ENCODE measurements at regions not wholly inside any gene's neighbourhood (a gene's known extent, or its start where the extent isn't known, plus 50 kb on each side); places are given as distances from the start of the nearest gene placed in this dataset.

- no peak for TF ChIP-seq CTCF (IDR thresholded peaks at IDR 0.05; ENCODE audit: low read depth, low read length, missing control alignments)
- no peak overlapping the region for H3K4me3 ChIP-seq (replicated peaks; ENCODE audit: low read depth, low read length)
- no peak for DNase-seq (ENCODE audit: extremely low read depth, low read depth)
These were observed 621.6 kb downstream of the BNC2 start for GRCh38 chr9:16248822-16249221.

DNA sequence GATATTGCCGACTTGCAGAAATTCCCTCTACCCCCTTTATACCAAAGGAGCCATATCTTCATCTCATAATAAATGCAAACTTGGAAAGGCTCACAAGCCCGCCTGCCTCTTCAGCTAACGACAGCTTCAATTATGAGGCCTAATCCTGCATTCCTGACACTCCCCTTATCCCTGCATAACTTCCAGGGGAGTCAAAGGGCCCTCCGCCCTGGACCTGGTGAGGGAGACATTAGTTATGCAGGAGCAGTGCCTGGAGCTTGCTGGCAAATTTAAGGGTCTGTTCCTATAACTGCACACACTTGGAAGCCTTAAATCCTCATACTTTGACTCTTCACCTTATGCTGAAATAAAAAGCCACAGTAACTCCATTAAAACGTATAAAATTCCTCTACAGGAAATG lies 617.9 kb downstream of the BNC2 start:
- TF ChIP-seq CTCF (IDR thresholded peaks at IDR 0.05; ENCODE audit: low read depth, low read length, missing control alignments), result no peak
- no peak overlapping the region for H3K4me3 ChIP-seq (replicated peaks; ENCODE audit: low read depth, low read length)
- peak; percentile 65 for DNase-seq (ENCODE audit: extremely low read depth, low read depth)

GRCh38 chr9:16254674-16255073 lies 615.8 kb downstream of the BNC2 start:
- no peak overlapping the region for H3K4me3 ChIP-seq (replicated peaks; ENCODE audit: low read depth, low read length)
- DNase-seq (ENCODE audit: extremely low read depth, low read depth), result no peak
- no peak for TF ChIP-seq CTCF (IDR thresholded peaks at IDR 0.05; ENCODE audit: low read depth, low read length, missing control alignments)

- no peak for DNase-seq (ENCODE audit: extremely low read depth, low read depth)
- H3K4me3 ChIP-seq (replicated peaks; ENCODE audit: low read depth, low read length), result no peak overlapping the region
- TF ChIP-seq CTCF (IDR thresholded peaks at IDR 0.05; ENCODE audit: low read depth, low read length, missing control alignments), result no peak
These were observed 615.3 kb downstream of the BNC2 start for GRCh38 chr9:16255217-16255616.

DNA sequence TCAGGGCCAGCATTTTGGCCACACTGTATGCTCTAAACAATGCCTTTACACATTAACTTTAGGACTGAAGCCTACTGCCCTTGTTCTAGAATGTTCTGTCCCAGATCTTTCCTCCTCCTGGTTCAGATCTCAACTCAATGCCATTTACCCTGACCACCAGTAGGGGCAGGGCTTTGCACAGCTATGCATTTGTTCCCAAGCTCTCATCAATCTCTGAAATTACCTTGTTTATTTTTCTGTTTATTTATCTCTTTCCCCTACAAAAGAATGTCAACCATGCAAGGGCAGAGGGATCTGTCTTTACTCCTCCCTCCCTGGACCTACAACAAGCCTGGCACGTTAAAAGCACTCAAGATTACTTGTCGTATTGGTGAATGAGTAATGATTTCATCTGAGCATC lies 612.9 kb downstream of the BNC2 start:
- no peak overlapping the region for H3K4me3 ChIP-seq (replicated peaks; ENCODE audit: low read depth, low read length)
- no peak for DNase-seq (ENCODE audit: extremely low read depth, low read depth)
- TF ChIP-seq CTCF (IDR thresholded peaks at IDR 0.05; ENCODE audit: low read depth, low read length, missing control alignments), result peak; percentile 66

DNA sequence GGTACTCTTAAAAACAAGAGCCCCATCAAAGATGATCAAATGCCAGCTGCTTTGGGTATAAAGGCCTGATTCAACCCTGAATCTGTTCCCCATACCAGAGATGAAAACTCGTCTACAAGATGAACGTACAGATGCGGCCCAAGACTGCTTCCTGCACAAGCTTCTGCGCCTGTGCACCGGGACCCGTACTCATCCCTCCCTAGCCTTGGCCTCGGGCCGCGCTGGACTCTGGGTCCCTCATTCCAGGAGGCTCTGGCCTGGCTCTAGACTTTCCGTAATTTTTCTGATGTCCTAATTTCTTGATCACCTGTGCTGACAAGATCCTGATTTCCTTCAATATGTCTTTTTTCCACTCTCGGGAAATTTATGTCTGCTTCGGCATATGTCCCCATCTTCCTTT lies 612.3 kb downstream of the BNC2 start:
- TF ChIP-seq CTCF (IDR thresholded peaks at IDR 0.05; ENCODE audit: low read depth, low read length, missing control alignments), result no peak
- H3K4me3 ChIP-seq (replicated peaks; ENCODE audit: low read depth, low read length), result no peak overlapping the region
- no peak for DNase-seq (ENCODE audit: extremely low read depth, low read depth)

- H3K4me3 ChIP-seq (replicated peaks; ENCODE audit: low read depth, low read length), result no peak overlapping the region
- no peak for TF ChIP-seq CTCF (IDR thresholded peaks at IDR 0.05; ENCODE audit: low read depth, low read length, missing control alignments)
- no peak for DNase-seq (ENCODE audit: extremely low read depth, low read depth)
These were observed 611.8 kb downstream of the BNC2 start for GRCh38 chr9:16258708-16259107.
